Panc1 (cell line): ENCODE measurements at regions not wholly inside any gene's neighbourhood (a gene's known extent, or its start where the extent isn't known, plus 50 kb on each side); places are given as distances from the start of the nearest gene placed in this dataset.

ENCODE experiments used
- POLR2AphosphoS5 ChIP-seq: IDR thresholded peaks from 2 replicates; pipeline ENCODE4 v1.6.1; 2012; ENCODE audit warnings: mild to moderate bottlenecking, low read depth, low read length, moderate library complexity
- SIN3A ChIP-seq: IDR thresholded peaks from 2 replicates; pipeline ENCODE4 v1.6.1; 2012; ENCODE audit warnings: low read depth, mild to moderate bottlenecking, low read length, moderate library complexity, borderline replicate concordance; ENCODE audit not compliant: insufficient read depth
- TF ChIP-seq, protein P1 (sequence below): fragments of 450-650 bp; IDR thresholded peaks from 2 replicates; pipeline ENCODE4 v1.5.1; 2017; ENCODE audit warnings: mild to moderate bottlenecking

DNA sequence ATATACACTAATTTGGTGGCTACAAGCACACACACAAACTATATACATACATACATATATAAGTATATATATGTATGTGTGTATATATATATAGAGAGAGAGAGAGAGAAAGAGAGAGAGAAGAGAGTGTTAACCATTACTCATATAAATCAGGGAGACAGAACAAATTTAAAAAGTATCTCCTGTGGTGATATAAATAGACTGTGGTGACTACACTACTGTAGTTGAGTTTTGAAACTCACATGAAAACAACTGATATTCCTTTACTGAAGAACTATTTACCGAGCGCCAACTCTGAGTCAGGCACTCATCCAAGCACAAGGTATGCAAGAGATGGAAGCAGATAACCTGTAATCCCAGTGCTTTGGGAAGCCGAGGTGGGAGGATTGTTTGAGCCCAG, 67.3 kb upstream of the ANO6 start:
- no peak for TF ChIP-seq SIN3A
- no peak for TF ChIP-seq POLR2AphosphoS5
- TF ChIP-seq, protein P1, sequence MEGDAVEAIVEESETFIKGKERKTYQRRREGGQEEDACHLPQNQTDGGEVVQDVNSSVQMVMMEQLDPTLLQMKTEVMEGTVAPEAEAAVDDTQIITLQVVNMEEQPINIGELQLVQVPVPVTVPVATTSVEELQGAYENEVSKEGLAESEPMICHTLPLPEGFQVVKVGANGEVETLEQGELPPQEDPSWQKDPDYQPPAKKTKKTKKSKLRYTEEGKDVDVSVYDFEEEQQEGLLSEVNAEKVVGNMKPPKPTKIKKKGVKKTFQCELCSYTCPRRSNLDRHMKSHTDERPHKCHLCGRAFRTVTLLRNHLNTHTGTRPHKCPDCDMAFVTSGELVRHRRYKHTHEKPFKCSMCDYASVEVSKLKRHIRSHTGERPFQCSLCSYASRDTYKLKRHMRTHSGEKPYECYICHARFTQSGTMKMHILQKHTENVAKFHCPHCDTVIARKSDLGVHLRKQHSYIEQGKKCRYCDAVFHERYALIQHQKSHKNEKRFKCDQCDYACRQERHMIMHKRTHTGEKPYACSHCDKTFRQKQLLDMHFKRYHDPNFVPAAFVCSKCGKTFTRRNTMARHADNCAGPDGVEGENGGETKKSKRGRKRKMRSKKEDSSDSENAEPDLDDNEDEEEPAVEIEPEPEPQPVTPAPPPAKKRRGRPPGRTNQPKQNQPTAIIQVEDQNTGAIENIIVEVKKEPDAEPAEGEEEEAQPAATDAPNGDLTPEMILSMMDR = no peak
